Body of pancreas (tissue), 4 donors: ENCODE measurements at regions not wholly inside any gene's neighbourhood (a gene's known extent, or its start where the extent isn't known, plus 50 kb on each side); places are given as distances from the start of the nearest gene placed in this dataset.

Source experiments
- CTCF ChIP-seq, 7 experiments: fragments of 450-650 bp in 4 of 7; fragments of 200-600 bp in 3 of 7; sonication (generic) in 3 of 7; IDR thresholded peaks; one replicate each; pipeline ENCODE4 v1.5.1; 2016 to 2019; ENCODE audit warnings: antibody characterized with exemption in 7 of 7
- POLR2A ChIP-seq, 3 donors: fragments of 450-650 bp; IDR thresholded peaks; one replicate each; pipeline ENCODE4 v1.6.1; 2016; ENCODE audit warnings: antibody characterized with exemption in 3 of 3, mild to moderate bottlenecking in 2 of 3

- TF ChIP-seq CTCF (IDR thresholded peaks at IDR 0.05) (no peak), POLR2A (IDR thresholded peaks at IDR 0.05) (no peak)
These were observed 290.8 kb upstream of the ESRRG start for GRCh38 chr1:217014066-217014465.
